BJ (cell line): ENCODE measurements at regions not wholly inside any gene's neighbourhood (a gene's known extent, or its start where the extent isn't known, plus 50 kb on each side); places are given as distances from the start of the nearest gene placed in this dataset.

Experiments used
- CTCF ChIA-PET: fragments of 350-600 bp; formaldehyde crosslinking; extraction: SDS; loops from one replicate; lab custom pipeline; 2021; ENCODE audit warnings: antibody characterized with exemption, inconsistent platforms; lab: Yijun Ruan, JAX
- POLR2A ChIA-PET: fragments of 300-600 bp; sonication (Branson Sonifier 250); formaldehyde crosslinking; extraction: SDS; loops from one replicate; lab custom pipeline; 2021; ENCODE audit warnings: antibody characterized with exemption; lab: Charles Lee
- DNase-seq: peaks from one replicate; pipeline ENCODE4 v3.0.0-alpha.2; 2011; ENCODE audit warnings: low read depth
- H3K27me3 ChIP-seq: 2 replicates; pipeline ENCODE4 v1.6.0; 2011; ENCODE audit warnings: low read length; ENCODE audit not compliant: control insufficient read depth, insufficient read depth
- H3K36me3 ChIP-seq: 2 replicates; pipeline ENCODE4 v1.5.1; 2011; ENCODE audit warnings: low read length; ENCODE audit not compliant: control insufficient read depth, insufficient read depth
- H3K4me3 ChIP-seq: 2 replicates; pipeline ENCODE4 v1.5.1; 2011; ENCODE audit warnings: low read depth, mild to moderate bottlenecking, control low read depth, low read length
- CTCF ChIP-seq: IDR thresholded peaks from 2 replicates; pipeline ENCODE4 v1.5.1; 2011; ENCODE audit warnings: low read depth, mild to moderate bottlenecking, control low read depth, inconsistent platforms, low read length, moderate library complexity; ENCODE audit not compliant: insufficient read depth

GRCh38 chr14:81584495-81584894 lies 50.8 kb upstream of the SEL1L start:
- Histone ChIP-seq H3K36me3 (no peaks in the 10 kb centered on the region), H3K27me3 (no peaks in the 10 kb centered on the region), H3K4me3 (no peak overlapping the region)
- no peak for TF ChIP-seq CTCF
- CTCF ChIA-PET = no interaction called here
- POLR2A ChIA-PET = no interaction called here
- DNase-seq = no peak

- no peak for DNase-seq
- H3K27me3 ChIP-seq = no peaks in the 10 kb centered on the region
- CTCF ChIA-PET = no interaction called here
- no peak overlapping the region for H3K4me3 ChIP-seq
- POLR2A ChIA-PET = no interaction called here
- no peak for TF ChIP-seq CTCF
- no peaks in the 10 kb centered on the region for H3K36me3 ChIP-seq
Measured at GRCh38 chr14:81589381-81590065, 55.9 kb upstream of the SEL1L start.

GRCh38 chr14:81591266-81591665 lies 57.6 kb upstream of the SEL1L start:
- CTCF ChIA-PET = no interaction called here
- POLR2A ChIA-PET = no interaction called here
- TF ChIP-seq CTCF = no peak

GRCh38 chr14:81594012-81594411 lies 60.4 kb upstream of the SEL1L start:
- Histone ChIP-seq H3K36me3 (no peaks in the 10 kb centered on the region), H3K27me3 (no peaks in the 10 kb centered on the region), H3K4me3 (no peak overlapping the region)
- no peak for TF ChIP-seq CTCF
- DNase-seq = no peak
- ChIA-PET CTCF (no interaction called here), POLR2A (no interaction called here)

More at GRCh38 chr14:81591266-81591665, 57.6 kb upstream of the SEL1L start:
- H3K4me3 ChIP-seq = no peak overlapping the region
- DNase-seq = no peak
- H3K36me3 ChIP-seq = no peaks in the 10 kb centered on the region
- H3K27me3 ChIP-seq = no peaks in the 10 kb centered on the region

GRCh38 chr14:81605660-81606059 lies 72.0 kb upstream of the SEL1L start:
- POLR2A ChIA-PET = no interaction called here
- no peaks in the 10 kb centered on the region for H3K36me3 ChIP-seq
- DNase-seq = no peak
- no peaks in the 10 kb centered on the region for H3K27me3 ChIP-seq
- CTCF ChIA-PET = no interaction called here
- TF ChIP-seq CTCF = no peak
- H3K4me3 ChIP-seq = no peak overlapping the region
